T1000 (cell line): ENCODE measurements at regions not wholly inside any gene's neighbourhood (a gene's known extent, or its start where the extent isn't known, plus 50 kb on each side); places are given as distances from the start of the nearest gene placed in this dataset.

ENCODE experiments used
- DNase-seq: peaks from one replicate; lab custom pipeline; 2025; ENCODE audit warnings: mixed read lengths; lab: John Stamatoyannopoulos, UW

DNA sequence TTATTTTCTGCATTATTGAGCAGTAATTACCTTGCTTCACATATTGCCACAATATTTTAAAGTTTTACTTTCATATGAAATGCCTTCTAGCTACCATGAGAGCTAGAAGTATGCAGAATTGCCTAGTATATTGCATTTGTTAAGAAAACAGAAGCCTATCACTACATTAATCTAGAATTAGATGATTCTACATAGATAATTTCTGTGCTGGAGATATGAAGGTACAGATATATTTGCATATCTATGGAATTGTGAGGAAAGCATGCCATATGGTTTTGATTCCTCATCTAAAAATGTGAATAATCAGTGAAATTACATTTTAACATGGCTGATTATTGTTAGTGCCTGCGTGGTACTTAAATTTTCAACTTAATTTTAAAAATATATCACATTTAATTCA, 1418.3 kb downstream of the NCAM2 start:
- no peak for DNase-seq

DNA sequence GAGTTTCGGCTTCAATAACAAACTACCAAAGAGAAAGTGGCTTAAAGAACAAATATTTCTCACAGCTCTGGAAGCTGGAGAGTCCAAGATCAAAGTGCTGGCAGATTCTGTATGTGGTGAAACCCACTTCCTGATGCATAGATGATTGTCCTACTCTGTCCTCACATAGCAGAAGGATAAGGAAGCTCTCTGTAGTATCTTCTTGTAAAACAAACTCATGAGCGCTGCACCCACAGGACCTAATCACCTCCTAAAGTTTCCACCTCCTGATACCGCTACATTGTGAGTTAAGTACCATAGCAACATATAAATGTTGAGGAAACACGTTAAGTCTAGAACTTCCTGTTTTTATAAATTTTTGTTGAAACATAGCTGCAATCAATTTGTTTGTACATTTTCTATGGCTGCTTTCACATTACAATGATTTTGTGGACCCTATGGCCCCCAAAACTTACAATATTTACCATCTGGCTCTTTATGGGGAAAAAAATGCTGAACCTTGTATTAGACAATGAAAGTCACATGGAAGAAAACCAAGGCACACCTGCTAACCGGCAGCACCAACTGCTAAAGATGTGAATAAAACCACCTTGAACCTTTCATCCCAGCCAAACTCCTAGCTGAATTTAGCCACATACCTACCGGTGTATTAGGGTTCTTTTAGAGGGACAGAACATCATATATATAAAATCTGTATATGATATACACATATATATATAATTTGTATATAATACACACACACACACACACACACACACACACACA, 1423.4 kb downstream of the NCAM2 start:
- DNase-seq, result no peak

DNA sequence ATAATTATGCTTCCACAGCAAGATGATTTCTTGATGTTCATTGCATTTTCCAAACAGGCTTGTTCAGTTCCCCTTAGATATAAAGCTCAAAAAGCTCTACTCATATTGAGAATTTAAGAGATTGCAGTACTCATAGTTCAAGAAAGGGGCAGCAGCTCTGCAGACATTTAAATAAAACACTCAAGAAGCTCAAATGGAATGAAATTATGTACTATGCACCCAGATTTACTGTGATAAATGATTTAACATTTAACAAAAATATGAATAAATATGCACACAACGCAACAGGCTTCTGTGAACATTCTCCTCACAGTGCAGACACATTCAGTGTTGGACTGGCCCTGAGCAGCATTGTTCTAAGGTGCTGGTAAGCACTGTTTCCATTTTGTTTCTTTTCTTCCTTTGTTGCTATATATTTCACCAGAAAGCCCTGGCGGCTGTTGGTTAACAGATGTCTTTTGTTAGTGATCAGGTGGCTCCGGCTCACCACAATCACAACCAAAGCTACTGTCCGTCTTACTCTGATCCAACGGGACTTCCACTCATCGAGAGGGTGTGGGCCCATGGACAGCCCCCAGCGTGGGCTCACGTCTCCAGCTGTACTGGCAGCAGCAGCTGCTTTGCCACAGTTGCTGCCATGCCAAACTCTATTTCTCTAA, 1440.3 kb downstream of the NCAM2 start:
- no peak for DNase-seq

DNA sequence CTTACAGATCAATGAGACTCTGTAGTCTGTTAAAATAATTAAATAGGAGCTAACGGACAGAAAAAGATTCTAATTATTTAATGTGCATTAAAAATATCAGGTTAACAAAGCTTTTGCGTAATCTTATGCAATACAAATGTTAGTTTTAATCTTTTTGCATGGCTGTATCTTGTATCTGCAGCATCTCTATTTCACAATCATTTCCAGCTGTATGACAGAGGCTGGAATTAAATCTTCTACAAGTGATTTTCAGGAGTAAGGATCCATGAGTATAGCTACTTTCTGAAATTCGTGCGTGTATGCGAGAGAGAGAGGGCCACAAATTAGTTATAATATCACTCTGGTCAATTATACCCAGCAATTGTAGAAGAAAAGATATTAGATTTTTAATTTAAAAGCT, 1446.8 kb downstream of the NCAM2 start:
- no peak for DNase-seq

DNA sequence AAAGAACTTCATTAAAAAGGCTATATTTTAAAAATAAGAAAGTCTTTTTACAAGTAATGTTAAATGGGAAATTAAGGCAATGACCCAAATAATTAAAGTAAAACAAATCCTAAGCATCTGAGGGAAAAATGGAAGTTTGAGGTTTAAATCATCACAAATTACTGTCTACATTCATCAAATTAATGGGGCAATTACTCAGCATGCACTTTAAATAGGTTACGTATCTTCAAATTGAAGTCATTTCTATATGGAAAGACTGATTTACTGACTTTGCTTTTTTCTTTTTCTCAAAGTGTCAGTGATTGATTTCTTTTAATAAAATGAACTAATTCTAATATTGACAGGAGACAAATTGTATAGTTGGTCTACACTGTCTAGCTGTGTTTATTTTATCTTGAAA, 1452.3 kb downstream of the NCAM2 start:
- DNase-seq, result no peak

DNA sequence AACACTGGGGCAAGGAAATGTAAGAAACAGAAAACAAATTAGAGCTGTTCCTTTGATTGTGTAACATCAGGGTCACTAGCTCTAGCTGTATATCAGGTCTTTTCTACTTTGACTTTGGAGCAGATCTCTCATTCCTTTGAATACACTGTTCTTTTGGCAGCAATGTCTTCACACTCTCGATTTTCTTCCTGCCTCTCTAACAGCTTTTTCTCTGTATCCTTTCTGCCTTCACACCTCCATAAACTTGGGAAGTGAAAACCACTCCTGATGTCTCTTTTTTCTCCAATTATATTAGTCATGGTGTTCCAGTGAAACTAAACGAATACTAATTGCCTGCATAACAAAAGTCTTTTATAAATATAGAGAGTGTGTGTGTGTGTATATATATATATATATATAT, 1458.0 kb downstream of the NCAM2 start:
- no peak for DNase-seq

DNA sequence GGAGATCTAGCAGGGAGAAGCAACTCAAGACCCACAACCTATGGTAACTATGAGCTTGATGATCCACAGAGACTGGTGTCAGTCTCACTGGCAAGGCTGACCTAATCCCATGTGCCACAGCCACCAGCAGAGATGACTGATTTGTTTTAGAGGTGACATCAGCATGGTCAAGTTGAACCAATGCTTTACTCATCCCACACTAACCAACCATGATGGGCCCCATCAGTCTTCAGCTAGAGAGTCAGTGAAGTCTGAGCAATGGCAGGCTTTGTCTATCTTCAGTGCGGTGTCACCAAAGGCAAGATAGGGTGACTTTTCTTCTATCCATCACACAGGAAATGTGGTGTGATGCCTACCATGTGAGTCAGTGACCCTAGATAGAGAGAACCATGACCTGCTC, 1470.7 kb downstream of the NCAM2 start:
- DNase-seq, result no peak

DNA sequence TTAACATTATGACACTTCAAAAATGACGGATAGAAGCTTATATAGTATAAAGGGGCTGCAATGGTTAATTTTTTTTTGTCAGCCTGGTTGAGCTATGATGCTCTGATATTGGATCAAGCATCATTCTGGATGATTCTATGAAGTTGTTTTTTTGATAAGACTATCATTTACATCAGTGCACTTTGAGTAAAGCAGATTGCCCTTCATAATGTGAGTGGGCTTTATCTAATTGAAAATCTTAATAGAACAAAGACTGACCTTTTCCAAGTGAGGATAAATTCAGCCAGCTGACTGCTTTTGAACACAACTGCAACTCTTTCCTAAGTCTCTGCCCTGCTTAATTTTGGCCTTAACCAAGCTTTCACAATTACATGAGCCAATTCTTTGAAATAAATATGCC, 1476.2 kb downstream of the NCAM2 start:
- DNase-seq, result no peak

DNA sequence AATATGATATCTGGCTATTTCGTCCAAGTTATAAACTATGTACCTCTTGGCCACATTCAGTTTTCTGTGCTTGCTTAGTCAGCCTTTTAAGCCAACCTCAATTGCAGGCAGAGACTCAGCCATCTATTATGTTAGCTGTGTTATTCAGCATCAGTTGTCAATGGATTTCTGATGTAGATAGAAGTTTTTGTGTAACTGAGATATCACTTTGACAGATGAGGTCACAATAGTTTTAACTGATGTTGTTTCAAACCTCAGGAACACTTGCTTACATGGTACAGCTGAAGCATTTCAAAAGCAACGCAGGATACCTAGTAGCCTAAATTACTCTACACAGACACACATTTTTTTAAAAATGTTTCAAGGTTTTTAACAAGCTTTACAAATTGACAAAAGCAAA, 1478.0 kb downstream of the NCAM2 start:
- no peak for DNase-seq

DNA sequence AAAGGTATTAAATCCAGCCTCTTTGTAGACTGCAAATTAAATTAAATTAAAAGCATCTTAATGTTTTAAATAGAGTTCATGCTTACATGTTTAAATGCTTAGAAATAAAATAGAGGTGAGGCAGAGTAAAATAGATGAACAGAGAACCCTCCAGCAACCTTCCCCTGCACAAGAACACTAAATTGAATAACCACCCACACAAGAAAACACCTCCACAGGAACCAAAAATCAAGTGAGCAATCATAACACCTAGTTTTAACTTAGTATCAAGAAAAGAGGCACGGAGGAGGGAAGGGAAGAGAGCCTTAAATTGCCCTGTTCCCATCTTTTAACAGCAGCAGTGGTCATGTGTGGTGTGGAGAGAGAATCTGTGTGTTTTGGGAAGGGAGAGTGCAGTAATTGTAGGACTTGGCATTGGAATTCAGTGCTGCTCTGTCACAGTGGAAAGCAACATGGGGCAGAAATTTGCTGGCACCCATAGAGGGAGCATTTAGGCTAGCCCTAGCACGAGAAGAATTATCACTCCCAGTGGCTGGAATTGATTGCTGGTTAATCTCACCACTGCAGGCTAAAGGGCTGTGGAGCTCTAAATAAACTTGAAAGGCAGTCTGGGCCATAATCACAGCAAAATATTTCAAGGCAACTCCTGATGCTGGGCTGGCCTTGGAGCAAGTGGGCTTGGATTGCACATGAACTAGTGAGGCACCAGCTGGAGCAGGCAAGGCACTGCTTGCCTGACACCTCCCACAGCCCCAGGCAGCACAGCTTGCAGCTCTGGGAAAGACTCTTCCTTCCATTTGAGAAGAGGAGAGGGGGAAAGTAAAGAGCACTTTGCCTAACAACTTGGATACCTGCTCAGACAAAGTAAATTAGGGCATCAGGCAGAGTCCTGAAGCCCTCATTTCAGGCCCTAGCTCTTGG, 1478.8 kb downstream of the NCAM2 start:
- no peak for DNase-seq

DNA sequence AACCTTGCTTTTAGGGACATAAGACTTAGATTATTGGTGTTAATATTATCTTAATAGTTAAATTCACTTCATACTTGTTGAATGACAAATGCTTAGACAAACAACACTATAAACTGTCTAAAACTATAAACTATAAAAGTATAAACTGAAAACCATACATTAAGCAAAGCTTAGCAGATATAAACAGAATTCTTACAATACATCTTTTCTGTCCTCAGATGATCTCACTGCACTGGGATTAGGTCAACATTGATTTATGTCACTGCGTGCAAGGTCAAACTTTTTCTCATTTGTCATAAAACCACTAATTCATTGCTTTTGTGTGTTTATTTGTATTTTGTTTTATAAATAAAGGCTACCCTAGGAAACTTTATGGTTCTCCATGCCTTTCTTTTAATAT, 1491.8 kb downstream of the NCAM2 start:
- DNase-seq, result no peak

DNA sequence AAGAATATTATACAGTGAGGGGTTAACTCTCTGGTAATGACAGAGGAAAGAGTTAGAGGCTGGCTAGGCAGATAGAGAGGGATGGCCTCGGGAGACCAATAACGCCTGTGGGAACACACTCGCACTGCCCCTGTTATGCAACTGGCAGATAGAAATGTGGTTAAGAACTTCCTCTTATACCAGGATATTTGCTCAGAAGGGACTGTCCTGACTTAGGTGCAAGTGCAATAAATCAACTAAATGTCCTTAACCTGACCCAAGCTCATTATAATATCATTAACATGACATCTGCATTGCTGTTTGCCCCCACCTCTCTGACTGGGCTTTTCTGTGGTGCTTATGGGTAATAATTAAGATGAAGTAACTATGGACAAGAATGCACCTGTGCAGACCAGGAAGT, 1518.0 kb downstream of the NCAM2 start:
- DNase-seq, result no peak

DNA sequence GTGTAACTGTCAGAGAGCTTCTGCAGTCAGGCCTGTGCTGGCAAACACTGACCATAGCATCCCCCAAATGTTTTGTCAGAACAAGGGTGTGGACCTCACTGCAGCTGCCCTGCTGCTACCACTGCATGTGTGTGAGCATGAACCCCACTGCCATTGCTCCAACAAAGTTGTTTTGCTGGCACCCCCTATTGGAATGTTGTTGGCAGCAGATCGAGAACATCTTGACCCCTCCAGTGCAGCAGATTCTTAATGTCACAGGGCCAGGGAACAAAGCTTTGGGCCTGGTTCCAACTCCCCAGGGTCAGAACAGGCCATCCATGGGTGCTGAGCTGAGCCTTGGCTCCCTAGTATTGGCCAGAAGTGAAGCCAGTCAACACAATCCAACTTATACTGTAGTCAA, 1537.4 kb downstream of the NCAM2 start:
- DNase-seq, result no peak

DNA sequence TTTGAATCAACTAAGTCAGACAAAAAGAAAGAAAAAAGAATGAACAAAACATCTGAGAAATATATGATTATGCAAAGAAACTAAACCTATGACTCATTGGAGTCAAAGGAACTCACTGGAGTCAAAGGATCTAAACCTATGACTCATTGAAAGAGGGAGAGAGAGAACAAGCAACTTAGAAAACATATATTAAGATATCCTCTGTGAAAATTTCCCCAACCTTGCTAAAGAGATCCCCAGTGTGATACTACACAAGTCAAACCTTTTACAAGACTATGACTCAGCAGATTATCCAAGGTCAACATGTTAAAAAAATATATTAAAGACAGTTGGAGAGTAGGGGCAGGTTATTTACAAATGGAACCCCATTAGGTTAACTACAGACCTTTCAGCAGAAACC, 1538.3 kb downstream of the NCAM2 start:
- no peak for DNase-seq

DNA sequence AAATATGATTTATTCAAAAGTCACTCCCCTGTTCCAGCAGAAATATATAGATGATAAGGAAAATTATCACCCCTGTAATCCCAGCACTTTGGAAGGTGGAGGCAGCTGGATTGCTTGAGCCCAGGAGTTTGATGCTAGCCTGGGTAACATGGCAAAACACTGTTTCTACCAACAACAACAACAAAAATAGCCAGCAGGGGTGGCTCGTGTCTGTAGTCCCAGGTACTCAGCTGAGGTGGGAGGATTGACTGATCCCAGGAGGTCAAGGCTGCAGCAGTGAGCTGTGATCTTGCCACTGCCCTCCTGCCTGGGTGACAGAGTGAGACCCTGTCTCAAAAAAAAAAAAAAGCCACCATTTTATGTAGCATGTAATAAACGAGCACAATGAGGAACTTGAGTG, 1546.5 kb downstream of the NCAM2 start:
- no peak for DNase-seq

DNA sequence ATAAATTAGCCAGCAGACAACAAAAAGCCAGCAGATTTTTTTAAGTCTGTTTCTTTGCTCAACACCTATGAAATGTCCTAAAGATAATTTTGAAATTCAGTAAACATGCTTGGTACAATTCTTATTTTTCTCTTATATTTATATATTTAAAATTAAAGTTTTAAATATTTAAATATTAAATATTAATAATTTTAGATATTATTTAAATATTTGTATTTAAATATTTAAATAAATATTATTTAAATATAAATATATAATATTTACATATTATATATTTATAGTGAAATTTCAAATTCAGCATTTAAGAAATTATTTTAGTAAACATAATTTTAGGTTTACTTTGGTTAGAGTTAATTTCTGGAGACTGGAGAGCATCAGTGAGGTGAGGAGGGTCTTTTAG, 1554.2 kb downstream of the NCAM2 start:
- no peak for DNase-seq

DNA sequence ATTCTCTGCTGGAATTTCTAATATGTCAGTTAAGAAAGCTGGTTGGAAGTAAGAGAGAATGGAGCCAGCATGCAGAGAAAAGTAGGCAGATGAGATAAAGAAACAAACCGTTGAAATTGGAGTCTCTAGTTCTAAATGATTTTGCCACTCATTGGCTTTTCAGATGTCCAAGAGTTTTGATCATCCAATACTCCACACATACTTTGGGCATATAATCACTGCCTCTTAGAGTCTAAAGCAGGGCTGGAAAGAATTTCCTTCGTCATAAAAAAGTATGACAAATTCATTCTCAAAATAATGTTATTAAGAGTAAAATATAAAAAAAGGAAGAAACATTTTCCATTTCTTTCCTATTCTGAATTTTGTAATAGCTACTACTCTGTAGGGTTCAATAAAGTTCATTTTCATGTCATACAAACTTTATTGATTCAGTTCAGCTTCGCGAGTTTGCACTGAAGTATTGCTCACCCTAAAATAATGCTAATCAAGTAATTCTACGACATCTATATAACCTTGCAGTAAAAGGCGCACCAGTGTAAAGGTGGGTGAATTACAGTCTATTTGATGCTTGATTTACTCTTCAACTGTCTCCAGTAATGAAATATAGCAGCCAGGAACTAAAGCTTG, 1556.6 kb downstream of the NCAM2 start:
- DNase-seq, result no peak

DNA sequence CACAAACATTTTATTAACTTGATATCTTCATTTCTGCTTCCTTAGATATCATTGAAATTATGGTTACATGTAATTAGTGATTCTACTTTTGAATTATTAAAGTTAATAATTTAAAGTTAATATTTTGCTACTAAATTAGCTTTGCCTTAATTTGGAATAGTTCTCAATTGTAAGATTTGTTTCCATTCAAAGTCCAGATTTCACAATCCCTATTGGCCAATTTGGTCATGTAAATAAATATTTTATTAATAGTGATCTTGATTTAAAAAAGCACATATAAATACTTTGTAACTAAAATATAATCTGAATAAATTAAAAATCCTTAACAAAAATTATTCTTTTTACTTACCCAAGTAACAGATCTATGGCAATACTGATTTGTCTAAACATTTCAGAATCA, 1558.6 kb downstream of the NCAM2 start:
- DNase-seq, result no peak

DNA sequence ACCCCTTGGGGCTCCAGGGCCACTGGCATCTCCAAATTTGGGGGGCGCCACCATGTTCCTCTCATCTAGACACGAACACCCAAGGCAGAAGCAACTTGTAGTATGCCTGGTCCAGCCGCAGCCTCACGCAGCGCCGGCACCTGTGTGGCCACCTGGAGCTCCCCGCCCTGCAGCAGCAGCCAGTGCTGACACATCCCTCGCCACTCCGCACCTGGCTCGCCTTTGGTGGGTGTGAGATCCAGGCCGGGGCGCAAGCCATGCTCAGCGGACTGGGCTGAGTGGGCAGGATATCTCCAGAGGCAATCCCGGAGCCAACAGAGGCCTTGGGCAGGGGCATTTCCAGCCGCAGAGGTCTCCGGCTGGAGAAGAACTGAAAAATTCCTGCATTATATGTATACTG, 1563.7 kb downstream of the NCAM2 start:
- DNase-seq, result no peak

DNA sequence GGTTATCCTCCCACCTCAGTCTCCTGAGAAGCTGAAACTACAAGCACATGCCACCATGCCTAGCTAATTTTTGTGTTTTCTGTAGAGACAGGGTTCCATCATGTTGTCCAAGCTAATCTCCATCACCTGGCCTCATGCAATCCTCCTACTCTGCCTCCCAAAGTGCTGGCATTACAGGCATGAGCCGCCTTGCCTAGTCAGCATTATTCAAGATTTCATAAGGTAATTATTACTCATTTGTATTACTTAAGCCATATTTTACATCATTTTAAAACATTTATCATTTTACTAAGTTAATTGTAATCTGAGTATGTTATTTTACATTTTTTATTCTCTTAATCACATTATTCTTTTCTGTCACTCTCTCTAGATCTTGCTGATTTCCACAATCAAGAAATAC, 1575.6 kb downstream of the NCAM2 start:
- DNase-seq, result no peak

DNA sequence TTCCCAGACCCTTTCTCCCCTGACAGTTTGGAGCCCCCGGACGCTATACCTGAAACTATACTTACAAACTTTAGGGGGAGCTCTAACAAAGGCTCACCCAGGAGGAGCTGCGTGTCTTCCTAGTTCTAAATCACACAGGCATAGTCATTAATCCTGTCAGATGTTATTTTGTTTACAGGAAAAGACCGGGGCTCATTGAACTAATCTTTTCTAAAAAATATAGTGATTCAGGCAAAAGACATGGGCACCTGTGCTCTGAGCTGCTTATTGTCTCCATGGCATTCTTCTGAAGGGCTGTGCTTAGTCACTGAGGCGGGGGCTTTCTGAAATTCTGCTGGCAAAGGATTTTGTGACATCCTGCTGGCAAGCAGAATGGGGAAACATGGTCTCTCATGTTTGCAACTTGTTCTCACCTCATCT, 1577.0 kb downstream of the NCAM2 start:
- no peak for DNase-seq

DNA sequence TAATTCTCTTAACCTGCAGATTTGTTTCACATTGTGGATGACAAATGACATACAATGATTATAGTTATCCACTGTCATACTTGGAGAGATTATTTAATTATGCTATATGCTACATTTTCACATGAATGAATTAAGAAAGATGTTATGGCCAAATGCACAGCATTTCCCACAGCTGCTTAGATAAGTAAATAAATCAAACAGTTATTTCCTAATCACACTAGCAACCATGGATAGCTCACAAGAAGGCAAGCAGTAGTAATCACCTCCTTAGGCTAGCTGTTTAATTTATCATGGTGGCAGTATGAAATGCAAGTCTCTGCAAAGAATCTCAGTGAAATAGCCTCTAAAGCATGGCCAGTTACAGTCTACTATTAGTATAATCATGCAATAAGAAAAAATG, 1581.5 kb downstream of the NCAM2 start:
- DNase-seq, result no peak
